Esophagus squamous epithelium (tissue), 5 donors: ENCODE measurements at regions not wholly inside any gene's neighbourhood (a gene's known extent, or its start where the extent isn't known, plus 50 kb on each side); places are given as distances from the start of the nearest gene placed in this dataset.

Experiments used
- DNase-seq: peaks from one replicate; lab custom pipeline; 2025; lab: John Stamatoyannopoulos, UW
- H3K27ac ChIP-seq, 4 donors: fragments of 200-600 bp; sonication (generic); one replicate each; pipeline ENCODE4 v1.5.1; 2016 to 2019; ENCODE audit warnings: mild to moderate bottlenecking in 1 of 4
- H3K27me3 ChIP-seq, 4 donors: fragments of 200-600 bp; sonication (generic); 1 replicate in 3 of 4; 2 replicates in 1 of 4; pipeline versions ENCODE4 v1.5.1 to v1.6.0; 2017 to 2021; ENCODE audit warnings: antibody characterized with exemption in 1 of 4
- H3K36me3 ChIP-seq, 3 donors: fragments of 200-600 bp; sonication (generic); one replicate each; pipeline ENCODE4 v1.5.1; 2016 to 2019
- H3K4me1 ChIP-seq, 3 donors: fragments of 200-600 bp; sonication (generic); one replicate each; pipeline ENCODE4 v1.5.1; 2017 to 2019
- H3K4me3 ChIP-seq, 4 donors: fragments of 200-600 bp; sonication (generic); 1 replicate in 3 of 4; 2 replicates in 1 of 4; pipeline ENCODE4 v1.5.1; 2016 to 2019; ENCODE audit warnings: mild to moderate bottlenecking in 2 of 4, moderate library complexity in 1 of 4
- H3K9me3 ChIP-seq, 3 donors: fragments of 200-600 bp; sonication (generic); one replicate each; pipeline ENCODE4 v1.5.1; 2016 to 2019
- POLR2A ChIP-seq, 4 donors: fragments of 450-650 bp; IDR thresholded peaks; one replicate each; pipeline ENCODE4 v1.6.1; 2017; ENCODE audit warnings: antibody characterized with exemption in 4 of 4, mild to moderate bottlenecking in 4 of 4, moderate library complexity in 3 of 4
- WGBS, 2 donors: methylation state at CpG; one replicate each; pipeline ENCODE4 v1.1.5; 2018; 5-methylcytosine and 5-hydroxymethylcytosine counted together
- intact Hi-C: fragments of 100-400 bp; cut with DNase I; formaldehyde crosslinking; loops from one replicate; pipeline ENCODE4 v1.15.0; 2022
- small RNA-seq, 4 donors: library from RNA; depleted of rRNA; stranded (forward); fragments of <200 nt; gene quantifications; one replicate each; pipeline ENCODE3, GENCODE V24; 2016
- TF ChIP-seq, protein P1 (sequence below), 6 experiments: fragments of 450-650 bp in 4 of 6; fragments of 200-600 bp in 2 of 6; sonication (generic) in 2 of 6; IDR thresholded peaks; one replicate each; pipeline ENCODE4 v1.5.1; 2016 to 2019; ENCODE audit warnings: antibody characterized with exemption in 6 of 6, mild to moderate bottlenecking in 4 of 6, moderate library complexity in 4 of 6
- donor health status: DM: yes; HTN: yes; CAD: no.

DNA sequence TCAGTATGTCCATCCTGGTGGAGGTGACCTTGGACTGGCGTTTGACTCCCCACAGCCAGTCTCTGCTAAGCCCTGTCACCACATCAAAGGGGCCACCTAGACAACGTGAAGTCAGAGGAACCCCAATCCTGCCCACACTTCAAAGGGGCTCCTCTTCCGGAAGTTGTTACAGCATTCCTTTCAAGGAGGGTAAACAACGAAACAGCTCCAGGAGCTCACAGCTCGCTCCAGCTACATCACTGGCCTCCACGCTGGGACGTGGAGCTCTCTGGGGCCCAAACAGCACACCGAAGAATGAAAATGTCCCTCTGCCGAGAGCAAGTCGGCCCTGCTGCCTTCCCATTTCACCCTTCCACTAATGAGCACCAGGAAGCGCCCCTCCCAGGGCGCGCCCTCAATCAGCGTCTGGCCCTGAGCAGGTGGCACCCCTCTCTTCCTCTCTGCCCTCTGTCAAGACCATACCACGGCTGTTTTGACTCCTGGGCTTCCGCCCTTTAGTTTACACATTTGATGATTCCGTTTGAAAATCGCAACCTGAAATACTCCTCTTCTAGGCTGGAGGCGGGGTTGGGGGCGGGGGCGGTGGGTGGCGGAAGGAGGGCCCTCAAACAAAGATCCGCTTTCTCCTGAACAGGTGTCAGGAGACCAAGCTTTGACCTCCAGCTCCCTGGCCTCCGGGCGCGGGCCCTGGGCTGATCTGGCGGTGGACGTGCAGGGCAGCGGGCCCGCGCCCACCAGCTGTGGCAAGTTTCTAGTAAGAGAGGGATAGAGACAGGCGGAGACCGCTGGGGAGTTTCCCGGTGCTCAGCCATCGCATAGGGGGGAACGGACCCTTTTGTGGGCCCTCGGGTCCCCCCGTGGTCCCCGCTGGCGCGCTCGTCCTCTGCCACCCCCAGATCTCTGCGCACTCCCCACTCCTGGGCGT, 53.1 kb upstream of the KDM7A start:
- H3K4me1 ChIP-seq: peaks cover 23 to 44% (median 32%) of the 10 kb centered on the region in 3 donors
- TF ChIP-seq POLR2A (IDR thresholded peaks at IDR 0.05): peak in 1 of 4 donors; percentile 29
- TF ChIP-seq, protein P1, sequence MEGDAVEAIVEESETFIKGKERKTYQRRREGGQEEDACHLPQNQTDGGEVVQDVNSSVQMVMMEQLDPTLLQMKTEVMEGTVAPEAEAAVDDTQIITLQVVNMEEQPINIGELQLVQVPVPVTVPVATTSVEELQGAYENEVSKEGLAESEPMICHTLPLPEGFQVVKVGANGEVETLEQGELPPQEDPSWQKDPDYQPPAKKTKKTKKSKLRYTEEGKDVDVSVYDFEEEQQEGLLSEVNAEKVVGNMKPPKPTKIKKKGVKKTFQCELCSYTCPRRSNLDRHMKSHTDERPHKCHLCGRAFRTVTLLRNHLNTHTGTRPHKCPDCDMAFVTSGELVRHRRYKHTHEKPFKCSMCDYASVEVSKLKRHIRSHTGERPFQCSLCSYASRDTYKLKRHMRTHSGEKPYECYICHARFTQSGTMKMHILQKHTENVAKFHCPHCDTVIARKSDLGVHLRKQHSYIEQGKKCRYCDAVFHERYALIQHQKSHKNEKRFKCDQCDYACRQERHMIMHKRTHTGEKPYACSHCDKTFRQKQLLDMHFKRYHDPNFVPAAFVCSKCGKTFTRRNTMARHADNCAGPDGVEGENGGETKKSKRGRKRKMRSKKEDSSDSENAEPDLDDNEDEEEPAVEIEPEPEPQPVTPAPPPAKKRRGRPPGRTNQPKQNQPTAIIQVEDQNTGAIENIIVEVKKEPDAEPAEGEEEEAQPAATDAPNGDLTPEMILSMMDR (IDR thresholded peaks at IDR 0.05): peak in 1 of 6 experiments; percentile 4
- no peaks in the 10 kb centered on the region for H3K9me3 ChIP-seq
- intact Hi-C loops: no loop called here
- H3K4me3 ChIP-seq: peak overlapping the region; percentile 33 to 69 (median 55)
- peaks cover 0 to 20% (median 0%) of the 10 kb centered on the region in 4 donors for H3K27me3 ChIP-seq
- 18% methylated on average over 16 to 25 of the region's 44 CpGs for WGBS, 2 donors
- DNase-seq: no peak
- no peaks in the 10 kb centered on the region for H3K36me3 ChIP-seq
- peak overlapping the region; percentile 84 to 87 (median 86) for H3K27ac ChIP-seq

DNA sequence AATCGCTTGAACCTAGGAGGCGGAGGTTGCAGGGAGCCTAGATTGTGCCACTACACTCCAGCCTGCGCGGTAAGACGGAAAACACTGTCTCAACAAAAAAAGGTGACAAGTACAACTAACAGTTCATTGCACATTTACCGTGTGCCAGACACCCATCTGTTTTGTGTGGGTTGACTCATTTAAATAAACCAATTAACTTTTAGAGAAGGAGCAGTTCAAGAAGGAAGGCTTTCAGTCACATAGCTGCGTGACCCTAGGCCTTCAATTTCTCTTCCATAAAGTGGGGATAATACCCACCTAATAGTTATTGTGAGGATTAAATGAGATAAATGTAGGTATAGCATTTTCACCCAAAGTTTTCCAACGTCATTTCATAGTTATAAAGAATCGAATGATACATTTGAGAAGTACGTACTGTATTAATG, 52.3 kb upstream of the KDM7A start:
- Histone ChIP-seq H3K27ac (peak overlapping the region in 1 of 4 donors; percentile 87), H3K27me3 (peaks cover 0 to 26% (median 0%) of the 10 kb centered on the region in 4 donors), H3K36me3 (no peaks in the 10 kb centered on the region), H3K4me1 (peaks cover 23 to 44% (median 32%) of the 10 kb centered on the region in 3 donors), H3K9me3 (no peaks in the 10 kb centered on the region), H3K4me3 (no peak overlapping the region)
- TF ChIP-seq POLR2A (IDR thresholded peaks at IDR 0.05): no peak
- TF ChIP-seq, protein P1 (IDR thresholded peaks at IDR 0.05): no peak
- no peak for DNase-seq
- intact Hi-C loops: no loop called here
- WGBS, 2 donors: 79 to 84% methylated on average over 10 of the region's 10 CpGs

Small RNA genes in the stretch of these regions (small RNA-seq; reads per million reads assigned to genes)
- 0 reads per million in 4 donors for gene RNU1-58P
